K562 (cell line): ENCODE measurements at regions not wholly inside any gene's neighbourhood (a gene's known extent, or its start where the extent isn't known, plus 50 kb on each side); places are given as distances from the start of the nearest gene placed in this dataset.

Experiments
- ATAC-seq: fragments of 200-7000 bp; cut with Tn5 transposase; 3 replicates; pipeline ENCODE4 v1.9.1; 2020; ENCODE audit warnings: moderate library complexity
- BruUV-seq: library from RNA; stranded (reverse); fragments of 400-500 nt; replicated peaks from 2 replicates; lab custom pipeline; 2021; lab: Mats Ljungman, UMichigan
- CTCF ChIA-PET: fragments of 300-600 bp; formaldehyde crosslinking; extraction: SDS; loops from one replicate; lab custom pipeline; 2021; ENCODE audit warnings: low intra/inter-chr PET ratio; lab: Yijun Ruan, JAX
- POLR2A ChIA-PET: fragments of 300-600, 350-650 bp; sonication (Branson Sonifier 250); formaldehyde crosslinking; extraction: SDS; loops from one replicate; lab custom pipeline; 2021; ENCODE audit warnings: antibody characterized with exemption, inconsistent platforms; lab: Yijun Ruan, JAX
- DNase-seq, 4 experiments: peaks; one replicate each; pipeline versions ENCODE4 v3.0.0 to v3.0.0-alpha.2; 2011 to 2018; ENCODE audit warnings: low spot score in 3 of 4, mixed read lengths in 3 of 4; ENCODE audit errors: extremely low read depth in 1 of 4
- FAIRE-seq: peaks from 2 replicates; lab custom pipeline; 2011; peaks lifted over from hg19 to GRCh38; lab: Jason Lieb, UNC
- H2AFZ ChIP-seq: 2 replicates; pipeline ENCODE4 v1.6.0; 2011; ENCODE audit warnings: low read depth, low read length, control low read depth, inconsistent platforms
- H3K27ac ChIP-seq: fragments of 200-600 bp; 3 replicates; pipeline ENCODE4 v1.8.0; 2011; ENCODE audit warnings: low read depth, mild to moderate bottlenecking, control low read depth, inconsistent platforms, low read length, moderate library complexity, mixed read lengths; ENCODE audit errors: extremely low read depth
- H3K27me3 ChIP-seq, 2 experiments: fragments of 300-600 bp in 1 of 2; 2 replicates in 1 of 2; 3 replicates in 1 of 2; pipeline versions ENCODE4 v1.6.0 to v1.8.0; 2011; ENCODE audit warnings: inconsistent platforms in 2 of 2, low read length in 2 of 2, mild to moderate bottlenecking in 1 of 2, mixed read lengths in 1 of 2, moderate library complexity in 1 of 2; ENCODE audit not compliant: control insufficient read depth in 2 of 2, insufficient read depth in 2 of 2
- H3K36me3 ChIP-seq: fragments of 300-600 bp; 3 replicates; pipeline ENCODE4 v1.8.0; 2011; ENCODE audit warnings: mild to moderate bottlenecking, low read length, inconsistent platforms; ENCODE audit not compliant: control insufficient read depth, insufficient read depth
- H3K4me1 ChIP-seq, 2 experiments: fragments of 200-600 bp in 1 of 2; replicated peaks in 1 of 2; 2 replicates in 1 of 2; 3 replicates in 1 of 2; pipeline versions ENCODE4 v1.5.1 to v1.8.0; 2011; ENCODE audit warnings: inconsistent platforms in 2 of 2, low read length in 2 of 2, mild to moderate bottlenecking in 1 of 2, mixed read lengths in 1 of 2, moderate library complexity in 1 of 2; ENCODE audit not compliant: control insufficient read depth in 2 of 2, insufficient read depth in 2 of 2
- H3K4me2 ChIP-seq: 2 replicates; pipeline ENCODE4 v1.6.1; 2011; ENCODE audit warnings: low read length, control low read depth, inconsistent platforms, mixed read lengths; ENCODE audit not compliant: insufficient read depth
- H3K4me3 ChIP-seq: fragments of 200-600 bp; sonication (generic), shearing (Covaris generic); 2 replicates; pipeline ENCODE4 v1.5.1; 2016; ENCODE audit warnings: control low read depth, inconsistent platforms
- H3K79me2 ChIP-seq: fragments of 200-600 bp; 3 replicates; pipeline ENCODE4 v1.8.0; 2011; ENCODE audit warnings: low read length, inconsistent platforms; ENCODE audit not compliant: control insufficient read depth, insufficient read depth
- H3K9ac ChIP-seq, 2 experiments: 2 replicates each; pipeline versions ENCODE4 v1.6.0 to v1.6.1; 2011; ENCODE audit warnings: low read depth in 2 of 2, low read length in 2 of 2, control low read depth in 1 of 2, inconsistent platforms in 1 of 2, mild to moderate bottlenecking in 1 of 2, mixed read lengths in 1 of 2; ENCODE audit not compliant: insufficient read depth in 1 of 2
- H3K9me1 ChIP-seq: one replicate; pipeline ENCODE4 v1.6.0; 2011; ENCODE audit warnings: inconsistent platforms, mild to moderate bottlenecking, low read length, moderate library complexity; ENCODE audit not compliant: control insufficient read depth, insufficient read depth
- H3K9me3 ChIP-seq: replicated peaks from 2 replicates; pipeline ENCODE4 v1.5.1; 2011; ENCODE audit warnings: low read depth, low read length, inconsistent platforms; ENCODE audit not compliant: control insufficient read depth, insufficient read depth
- H4K20me1 ChIP-seq: replicated peaks from 2 replicates; pipeline ENCODE4 v1.6.1; 2011; ENCODE audit warnings: low read length, inconsistent platforms, mixed read lengths; ENCODE audit not compliant: control insufficient read depth, insufficient read depth
- ILF3 ChIP-seq: fragments of 450-650 bp; IDR thresholded peaks from 2 replicates; pipeline ENCODE4 v1.6.1; 2018; ENCODE audit warnings: antibody characterized with exemption, mild to moderate bottlenecking, moderate library complexity, borderline replicate concordance
- MTA1 ChIP-seq: fragments of 450-650 bp; IDR thresholded peaks from 2 replicates; pipeline ENCODE4 v1.6.1; 2017; ENCODE audit warnings: borderline replicate concordance
- RBM25 ChIP-seq: fragments of 200-400 bp; formaldehyde crosslinking; IDR thresholded peaks from 2 replicates; pipeline ENCODE4 v1.6.1; 2018; ENCODE audit warnings: low read length, low read depth, moderate library complexity; ENCODE audit not compliant: severe bottlenecking
- TAF9B ChIP-seq: fragments of 450-650 bp; IDR thresholded peaks from 2 replicates; pipeline ENCODE4 v1.6.1; 2018; ENCODE audit warnings: mild to moderate bottlenecking; ENCODE audit not compliant: partially characterized antibody
- ZBTB5 ChIP-seq: fragments of 450-650 bp; IDR thresholded peaks from 2 replicates; pipeline ENCODE4 v1.6.1; 2017; ENCODE audit warnings: antibody characterized with exemption
- ZFP36 ChIP-seq: fragments of 150-350 bp; IDR thresholded peaks from 2 replicates; pipeline ENCODE4 v1.6.1; 2018; ENCODE audit warnings: low read length, low read depth; ENCODE audit not compliant: partially characterized antibody
- ZNF316 ChIP-seq: fragments of 450-650 bp; IDR thresholded peaks from 2 replicates; pipeline ENCODE4 v1.6.1; 2016
- WGBS: fragments of 100-300 bp; shearing (Covaris generic); methylation state at CpG from one replicate; pipeline ENCODE4 v1.1.6; 2016; ENCODE audit warnings: low coverage, mixed read lengths; ENCODE audit not compliant: insufficient coverage; ENCODE audit errors: missing lambda C conversion rate; 5-methylcytosine and 5-hydroxymethylcytosine counted together
- in situ Hi-C: fragments of 300-500 bp; cut with MboI; formaldehyde crosslinking; loops from 4 replicates; pipeline ENCODE4 v1.15.0; 2018; ENCODE audit warnings: inconsistent platforms, mixed read lengths
- intact Hi-C: fragments of 100-400 bp; cut with micrococcal nuclease; formaldehyde crosslinking; loops from 2 replicates; pipeline ENCODE4 v1.14.2; 2022
- TF ChIP-seq, protein P1 (sequence below): sonication (generic); formaldehyde crosslinking; IDR thresholded peaks from 2 replicates; pipeline ENCODE4 v1.9.0; 2022; ENCODE audit warnings: mild to moderate bottlenecking, missing genetic modification reagents

GRCh38 chr11:95359341-95359663 lies 128.3 kb upstream of the SESN3 start (continued):
- TF ChIP-seq, protein P1, sequence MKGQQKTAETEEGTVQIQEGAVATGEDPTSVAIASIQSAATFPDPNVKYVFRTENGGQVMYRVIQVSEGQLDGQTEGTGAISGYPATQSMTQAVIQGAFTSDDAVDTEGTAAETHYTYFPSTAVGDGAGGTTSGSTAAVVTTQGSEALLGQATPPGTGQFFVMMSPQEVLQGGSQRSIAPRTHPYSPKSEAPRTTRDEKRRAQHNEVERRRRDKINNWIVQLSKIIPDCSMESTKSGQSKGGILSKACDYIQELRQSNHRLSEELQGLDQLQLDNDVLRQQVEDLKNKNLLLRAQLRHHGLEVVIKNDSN (CRISPR knock-in tag) = no peak
- no peak for TF ChIP-seq TAF9B
- no peak for TF ChIP-seq ILF3
- no peak for TF ChIP-seq ZNF316
- no peak for TF ChIP-seq ZBTB5

GRCh38 chr11:95358511-95359340 lies 127.7 kb upstream of the SESN3 start:
- intact Hi-C loops (no loop called here), in situ Hi-C loops (no loop called here)
- ChIA-PET POLR2A (interaction anchor here (0.9 to 1.8 kb wide), 4 partner anchors 15 to 19 kb away, joined by 3 to 4 read pairs (median 4); no protein-coding TSS in a partner anchor), CTCF (no interaction called here)
- 1% methylated on average over 5 of the region's 5 CpGs for WGBS
- no peaks in the 10 kb centered on the region for H3K9me3 ChIP-seq
- no peak overlapping the region for H3K4me3 ChIP-seq
- ATAC-seq = no peak
- no peak for DNase-seq
- FAIRE-seq = no peak
- no peaks in the 10 kb centered on the region for H3K36me3 ChIP-seq
- TF ChIP-seq MTA1 = no peak
- TF ChIP-seq ZFP36 = peak; percentile 55
- peak; percentile 70 for TF ChIP-seq RBM25
- no peaks in the 10 kb centered on the region for H3K4me1 ChIP-seq
- no TSS peak for BruUV-seq
- H3K9ac ChIP-seq = no peak overlapping the region
- H3K27me3 ChIP-seq = peaks cover 9 to 11% of the 10 kb centered on the region in 2 experiments; a peak in 4 of 5 replicates
- no peaks in the 10 kb centered on the region for H4K20me1 ChIP-seq
- H3K27ac ChIP-seq = no peak overlapping the region
- H3K79me2 ChIP-seq = no peaks in the 10 kb centered on the region
- H2AFZ ChIP-seq = no peak overlapping the region
- no peaks in the 10 kb centered on the region for H3K9me1 ChIP-seq
- no peak overlapping the region for H3K4me2 ChIP-seq
